GM12874 (cell line): ENCODE measurements at regions not wholly inside any gene's neighbourhood (a gene's known extent, or its start where the extent isn't known, plus 50 kb on each side); places are given as distances from the start of the nearest gene placed in this dataset.

Experiments
- TF ChIP-seq, protein P1 (sequence below): IDR thresholded peaks from 2 replicates; pipeline ENCODE4 v1.5.1; 2011; ENCODE audit warnings: low read depth, mild to moderate bottlenecking, control low read depth, low read length, moderate library complexity; ENCODE audit not compliant: insufficient read depth

GRCh38 chr18:4641771-4642368 is 186.8 kb upstream of the DLGAP1 start:
- TF ChIP-seq, protein P1, sequence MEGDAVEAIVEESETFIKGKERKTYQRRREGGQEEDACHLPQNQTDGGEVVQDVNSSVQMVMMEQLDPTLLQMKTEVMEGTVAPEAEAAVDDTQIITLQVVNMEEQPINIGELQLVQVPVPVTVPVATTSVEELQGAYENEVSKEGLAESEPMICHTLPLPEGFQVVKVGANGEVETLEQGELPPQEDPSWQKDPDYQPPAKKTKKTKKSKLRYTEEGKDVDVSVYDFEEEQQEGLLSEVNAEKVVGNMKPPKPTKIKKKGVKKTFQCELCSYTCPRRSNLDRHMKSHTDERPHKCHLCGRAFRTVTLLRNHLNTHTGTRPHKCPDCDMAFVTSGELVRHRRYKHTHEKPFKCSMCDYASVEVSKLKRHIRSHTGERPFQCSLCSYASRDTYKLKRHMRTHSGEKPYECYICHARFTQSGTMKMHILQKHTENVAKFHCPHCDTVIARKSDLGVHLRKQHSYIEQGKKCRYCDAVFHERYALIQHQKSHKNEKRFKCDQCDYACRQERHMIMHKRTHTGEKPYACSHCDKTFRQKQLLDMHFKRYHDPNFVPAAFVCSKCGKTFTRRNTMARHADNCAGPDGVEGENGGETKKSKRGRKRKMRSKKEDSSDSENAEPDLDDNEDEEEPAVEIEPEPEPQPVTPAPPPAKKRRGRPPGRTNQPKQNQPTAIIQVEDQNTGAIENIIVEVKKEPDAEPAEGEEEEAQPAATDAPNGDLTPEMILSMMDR, result no peak

- TF ChIP-seq, protein P1, result no peak
Measured at GRCh38 chr18:4640349-4641012, 185.4 kb upstream of the DLGAP1 start.

- TF ChIP-seq, protein P1, result no peak
Measured at GRCh38 chr18:4639628-4640310, 184.7 kb upstream of the DLGAP1 start.

GRCh38 chr18:4638680-4639079 is 183.6 kb upstream of the DLGAP1 start:
- TF ChIP-seq, protein P1, result no peak

GRCh38 chr18:4637876-4638275 is 182.8 kb upstream of the DLGAP1 start:
- TF ChIP-seq, protein P1, result no peak

- TF ChIP-seq, protein P1, result no peak
Measured at GRCh38 chr18:4636967-4637366, 181.9 kb upstream of the DLGAP1 start.

- TF ChIP-seq, protein P1, result no peak
Measured at GRCh38 chr18:4631239-4631638, 176.1 kb upstream of the DLGAP1 start.
